ENCODE measurements at regions not wholly inside any gene's neighbourhood (a gene's known extent, or its start where the extent isn't known, plus 50 kb on each side); places are given as distances from the start of the nearest gene placed in this dataset.

DNA sequence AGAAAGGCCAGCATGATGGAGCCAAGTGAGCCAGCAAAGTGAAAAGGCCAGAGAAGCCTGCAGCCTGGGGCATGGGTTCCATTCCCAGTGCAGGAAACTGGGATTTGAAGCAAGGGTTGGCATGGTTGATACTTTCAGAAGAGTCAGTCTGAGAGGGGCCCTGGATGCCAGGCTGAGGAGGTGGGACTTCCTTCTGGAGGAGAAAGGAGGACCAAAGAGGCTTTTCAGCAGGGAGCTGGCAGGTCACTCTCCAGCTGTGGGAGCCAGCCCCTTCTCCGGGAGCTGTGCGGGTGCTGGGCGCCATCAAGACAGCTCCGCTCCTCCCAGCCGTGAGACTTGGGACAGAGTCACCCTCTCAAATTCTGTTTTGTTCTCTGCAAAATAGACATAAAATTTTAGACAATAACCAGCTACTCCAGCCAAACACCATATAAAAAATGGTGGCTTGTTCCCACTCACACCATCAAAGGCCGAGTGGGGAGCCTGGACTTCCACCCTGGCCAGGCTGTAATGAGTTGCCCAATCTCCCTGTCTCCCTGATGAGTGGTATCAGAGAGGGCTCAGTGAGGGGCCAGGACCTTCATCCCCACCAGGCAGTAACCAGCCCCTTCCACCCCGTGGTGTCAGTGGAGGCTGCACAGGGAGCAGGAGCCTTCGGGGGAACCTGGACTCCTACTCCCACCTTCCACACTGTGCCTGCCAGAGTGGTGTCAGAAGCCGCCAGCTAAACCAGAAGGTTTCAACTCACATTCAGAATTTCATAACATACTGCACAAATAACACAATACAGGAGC, 133.6 kb upstream of the RET start:
- TF ChIP-seq FOXM1 (IDR thresholded peaks at IDR 0.05; ENCODE audit: borderline replicate concordance) (no peak), FOXK2 (IDR thresholded peaks at IDR 0.05) (no peak), LEF1 (IDR thresholded peaks at IDR 0.05; ENCODE audit: borderline replicate concordance) (no peak), TARDBP (IDR thresholded peaks at IDR 0.05) (no peak), SUZ12 (IDR thresholded peaks at IDR 0.05) (no peak)

Data from HEK293T (cell line).